ENCODE measurements at regions not wholly inside any gene's neighbourhood (a gene's known extent, or its start where the extent isn't known, plus 50 kb on each side); places are given as distances from the start of the nearest gene placed in this dataset.

- dilution Hi-C loops (cut with MboI; ENCODE audit: extremely low pct_ligation_motif_present, low sequenced_read_pairs) (no loop called here), intact Hi-C loops (cut with micrococcal nuclease) (no loop called here)
- no TSS peak for BruUV-seq (replicated peaks)
- no peak overlapping the region for H3K27ac ChIP-seq (ENCODE audit: insufficient read depth, low read depth, low read length)
- no peak for TF ChIP-seq MYC (IDR thresholded peaks at IDR 0.05; ENCODE audit: low read depth, low read length)
- no peak for TF ChIP-seq FOS (IDR thresholded peaks at IDR 0.05; ENCODE audit: borderline replicate concordance, insufficient read depth, low read length)
- no peak for TF ChIP-seq CTCF (IDR thresholded peaks at IDR 0.05; ENCODE audit: extremely low read depth in 1 of 2, insufficient read depth in 1 of 2, low read depth in 1 of 2, low read length in 2 of 2)
- H3K79me2 ChIP-seq (ENCODE audit: control insufficient read depth, insufficient read depth, low read length), result no peaks in the 10 kb centered on the region
- no peaks in the 10 kb centered on the region for H4K20me1 ChIP-seq (replicated peaks; ENCODE audit: control insufficient read depth, extremely low read depth, insufficient read depth, low read length)
- H3K9me3 ChIP-seq (replicated peaks; ENCODE audit: control insufficient read depth, insufficient read depth, low read length), result no peaks in the 10 kb centered on the region
- no peak overlapping the region for H3K4me3 ChIP-seq (replicated peaks in 1 of 3; ENCODE audit: insufficient read depth in 1 of 3, low read depth in 1 of 3, low read length in 3 of 3)
- ChIA-PET CTCF (no interaction called here), POLR2A (no interaction called here)
- H3K27me3 ChIP-seq (ENCODE audit: control insufficient read depth in 2 of 2, insufficient read depth in 2 of 2, low read length in 2 of 2), result no peaks in the 10 kb centered on the region
- FAIRE-seq (no peak), DNase-seq (ENCODE audit: low read depth, low spot score) (no peak)
- no peak overlapping the region for H2AFZ ChIP-seq (ENCODE audit: low read depth, low read length)
- H3K9ac ChIP-seq (replicated peaks; ENCODE audit: extremely low read depth, insufficient read depth, low read length), result no peak overlapping the region
- H3K4me1 ChIP-seq (ENCODE audit: control insufficient read depth, extremely low read depth, insufficient read depth, low read length), result no peaks in the 10 kb centered on the region
- H3K9me1 ChIP-seq (replicated peaks; ENCODE audit: control insufficient read depth, extremely low read depth, insufficient read depth, low read length), result no peaks in the 10 kb centered on the region
- no peaks in the 10 kb centered on the region for H3K36me3 ChIP-seq (ENCODE audit: control insufficient read depth in 2 of 2, extremely low read depth in 1 of 2, insufficient read depth in 2 of 2, low read length in 2 of 2)
- H3K4me2 ChIP-seq (ENCODE audit: insufficient read depth, low read length), result no peak overlapping the region
These were observed 201.3 kb upstream of the CTSO start for GRCh38 chr4:156154978-156155377.

- Histone ChIP-seq H3K79me2 (ENCODE audit: control insufficient read depth, insufficient read depth, low read length) (no peaks in the 10 kb centered on the region), H3K36me3 (ENCODE audit: control insufficient read depth in 2 of 2, extremely low read depth in 1 of 2, insufficient read depth in 2 of 2, low read length in 2 of 2) (no peaks in the 10 kb centered on the region), H3K27me3 (ENCODE audit: control insufficient read depth in 2 of 2, insufficient read depth in 2 of 2, low read length in 2 of 2) (no peaks in the 10 kb centered on the region), H3K4me1 (ENCODE audit: control insufficient read depth, extremely low read depth, insufficient read depth, low read length) (no peaks in the 10 kb centered on the region), H4K20me1 (replicated peaks; ENCODE audit: control insufficient read depth, extremely low read depth, insufficient read depth, low read length) (no peaks in the 10 kb centered on the region), H3K9ac (replicated peaks; ENCODE audit: extremely low read depth, insufficient read depth, low read length) (no peak overlapping the region), H2AFZ (ENCODE audit: low read depth, low read length) (no peak overlapping the region), H3K4me2 (ENCODE audit: insufficient read depth, low read length) (no peak overlapping the region), H3K4me3 (replicated peaks in 1 of 3; ENCODE audit: insufficient read depth in 1 of 3, low read depth in 1 of 3, low read length in 3 of 3) (no peak overlapping the region), H3K9me3 (replicated peaks; ENCODE audit: control insufficient read depth, insufficient read depth, low read length) (no peaks in the 10 kb centered on the region), H3K9me1 (replicated peaks; ENCODE audit: control insufficient read depth, extremely low read depth, insufficient read depth, low read length) (no peaks in the 10 kb centered on the region), H3K27ac (ENCODE audit: insufficient read depth, low read depth, low read length) (no peak overlapping the region)
- CTCF ChIA-PET, result no interaction called here
- FAIRE-seq (no peak), DNase-seq (ENCODE audit: low read depth, low spot score) (no peak)
- intact Hi-C loops (cut with micrococcal nuclease) (no loop called here), dilution Hi-C loops (cut with MboI; ENCODE audit: extremely low pct_ligation_motif_present, low sequenced_read_pairs) (no loop called here)
- POLR2A ChIA-PET, result no interaction called here
- BruUV-seq (replicated peaks), result no TSS peak
- no peak for TF ChIP-seq JUN (IDR thresholded peaks at IDR 0.05; ENCODE audit: borderline replicate concordance, insufficient read depth, insufficient read length, low read depth)
- TF ChIP-seq CTCF (IDR thresholded peaks at IDR 0.05; ENCODE audit: extremely low read depth in 1 of 2, insufficient read depth in 1 of 2, low read depth in 1 of 2, low read length in 2 of 2), result no peak
- TF ChIP-seq POLR2AphosphoS5 (IDR thresholded peaks at IDR 0.05; ENCODE audit: insufficient read depth, low read depth, low read length), result no peak
- TF ChIP-seq FOS (IDR thresholded peaks at IDR 0.05; ENCODE audit: borderline replicate concordance, insufficient read depth, low read length), result no peak
- no peak for TF ChIP-seq MAX (IDR thresholded peaks at IDR 0.05; ENCODE audit: insufficient read depth, insufficient read length)
- TF ChIP-seq GATA2 (IDR thresholded peaks at IDR 0.05; ENCODE audit: insufficient read depth, insufficient read length, low read depth, low read length), result no peak
- TF ChIP-seq MYC (IDR thresholded peaks at IDR 0.05; ENCODE audit: low read depth, low read length), result no peak
- no peak for TF ChIP-seq POLR2A (IDR thresholded peaks at IDR 0.05; ENCODE audit: low read depth, low read length)
- TF ChIP-seq EZH2 (IDR thresholded peaks at IDR 0.05; ENCODE audit: borderline replicate concordance, low read depth, low read length, severe bottlenecking), result no peak
These were observed 192.9 kb upstream of the CTSO start for GRCh38 chr4:156146571-156146970.

All from endothelial cell of umbilical vein (primary cell).